ENCODE measurements at regions not wholly inside any gene's neighbourhood (a gene's known extent, or its start where the extent isn't known, plus 50 kb on each side); places are given as distances from the start of the nearest gene placed in this dataset.

- TF ChIP-seq GATA3 (IDR thresholded peaks at IDR 0.05; ENCODE audit: low read depth, low read length) (no peak), GATA2 (IDR thresholded peaks at IDR 0.05; ENCODE audit: low read depth, low read length) (no peak)
Observed at GRCh38 chr12:114913871-114914801, 230.2 kb upstream of the TBX3 start.

GRCh38 chr12:114912811-114913210, 228.8 kb upstream of the TBX3 start:
- no peak for TF ChIP-seq GATA3 (IDR thresholded peaks at IDR 0.05; ENCODE audit: low read depth, low read length)
- TF ChIP-seq GATA2 (IDR thresholded peaks at IDR 0.05; ENCODE audit: low read depth, low read length): no peak

- TF ChIP-seq GATA3 (IDR thresholded peaks at IDR 0.05; ENCODE audit: low read depth, low read length): no peak
- no peak for TF ChIP-seq GATA2 (IDR thresholded peaks at IDR 0.05; ENCODE audit: low read depth, low read length)
Observed at GRCh38 chr12:114911196-114911595, 227.2 kb upstream of the TBX3 start.

GRCh38 chr12:114904254-114905003, 220.5 kb upstream of the TBX3 start:
- TF ChIP-seq GATA2 (IDR thresholded peaks at IDR 0.05; ENCODE audit: low read depth, low read length) (no peak), GATA3 (IDR thresholded peaks at IDR 0.05; ENCODE audit: low read depth, low read length) (no peak)

GRCh38 chr12:114903083-114903691, 219.2 kb upstream of the TBX3 start:
- TF ChIP-seq GATA2 (IDR thresholded peaks at IDR 0.05; ENCODE audit: low read depth, low read length): no peak
- TF ChIP-seq GATA3 (IDR thresholded peaks at IDR 0.05; ENCODE audit: low read depth, low read length): no peak

GRCh38 chr12:114902665-114903064, 218.7 kb upstream of the TBX3 start:
- TF ChIP-seq GATA2 (IDR thresholded peaks at IDR 0.05; ENCODE audit: low read depth, low read length) (no peak), GATA3 (IDR thresholded peaks at IDR 0.05; ENCODE audit: low read depth, low read length) (no peak)

- no peak for TF ChIP-seq GATA3 (IDR thresholded peaks at IDR 0.05; ENCODE audit: low read depth, low read length)
- no peak for TF ChIP-seq GATA2 (IDR thresholded peaks at IDR 0.05; ENCODE audit: low read depth, low read length)
Observed at GRCh38 chr12:114901316-114901715, 217.3 kb upstream of the TBX3 start.

GRCh38 chr12:114898159-114898558, 214.2 kb upstream of the TBX3 start:
- TF ChIP-seq GATA2 (IDR thresholded peaks at IDR 0.05; ENCODE audit: low read depth, low read length) (no peak), GATA3 (IDR thresholded peaks at IDR 0.05; ENCODE audit: low read depth, low read length) (no peak)

- TF ChIP-seq GATA2 (IDR thresholded peaks at IDR 0.05; ENCODE audit: low read depth, low read length) (no peak), GATA3 (IDR thresholded peaks at IDR 0.05; ENCODE audit: low read depth, low read length) (no peak)
Observed at GRCh38 chr12:114895827-114896226, 211.9 kb upstream of the TBX3 start.

- TF ChIP-seq GATA2 (IDR thresholded peaks at IDR 0.05; ENCODE audit: low read depth, low read length) (no peak), GATA3 (IDR thresholded peaks at IDR 0.05; ENCODE audit: low read depth, low read length) (no peak)
Observed at GRCh38 chr12:114895081-114895480, 211.1 kb upstream of the TBX3 start.

GRCh38 chr12:114894076-114894475, 210.1 kb upstream of the TBX3 start:
- TF ChIP-seq GATA2 (IDR thresholded peaks at IDR 0.05; ENCODE audit: low read depth, low read length) (no peak), GATA3 (IDR thresholded peaks at IDR 0.05; ENCODE audit: low read depth, low read length) (no peak)

- TF ChIP-seq GATA3 (IDR thresholded peaks at IDR 0.05; ENCODE audit: low read depth, low read length) (no peak), GATA2 (IDR thresholded peaks at IDR 0.05; ENCODE audit: low read depth, low read length) (no peak)
Observed at GRCh38 chr12:114888928-114889584, 205.1 kb upstream of the TBX3 start.

- TF ChIP-seq GATA2 (IDR thresholded peaks at IDR 0.05; ENCODE audit: low read depth, low read length) (no peak), GATA3 (IDR thresholded peaks at IDR 0.05; ENCODE audit: low read depth, low read length) (no peak)
Observed at GRCh38 chr12:114888448-114888847, 204.5 kb upstream of the TBX3 start.

GRCh38 chr12:114885501-114885900, 201.5 kb upstream of the TBX3 start:
- TF ChIP-seq GATA3 (IDR thresholded peaks at IDR 0.05; ENCODE audit: low read depth, low read length): no peak
- no peak for TF ChIP-seq GATA2 (IDR thresholded peaks at IDR 0.05; ENCODE audit: low read depth, low read length)
